ENCODE measurements at regions not wholly inside any gene's neighbourhood (a gene's known extent, or its start where the extent isn't known, plus 50 kb on each side); places are given as distances from the start of the nearest gene placed in this dataset.
A peak's percentile ranks its signal among the peaks of the same experiment; 100 is the strongest.

- DNase-seq (ENCODE audit: low read depth): peak; percentile 78
- TF ChIP-seq CTCF (IDR thresholded peaks at IDR 0.05; ENCODE audit: low read depth, low read length, missing control alignments): no peak
- in situ Hi-C loops (cut with HindIII; ENCODE audit: low sequenced_read_pairs): no loop called here
- H3K4me3 ChIP-seq (ENCODE audit: low read depth, low read length): no peak overlapping the region
Observed at GRCh38 chr7:84339306-84339705, 144.7 kb upstream of the SEMA3A start.

- in situ Hi-C loops (cut with HindIII; ENCODE audit: low sequenced_read_pairs): no loop called here
- no peak overlapping the region for H3K4me3 ChIP-seq (ENCODE audit: low read depth, low read length)
- TF ChIP-seq CTCF (IDR thresholded peaks at IDR 0.05; ENCODE audit: low read depth, low read length, missing control alignments): no peak
- peak; percentile 70 for DNase-seq (ENCODE audit: low read depth)
Observed at GRCh38 chr7:84337429-84337828, 142.8 kb upstream of the SEMA3A start.

- H3K4me3 ChIP-seq (ENCODE audit: low read depth, low read length): no peak overlapping the region
- DNase-seq (ENCODE audit: low read depth): no peak
- in situ Hi-C loops (cut with HindIII; ENCODE audit: low sequenced_read_pairs): no loop called here
- no peak for TF ChIP-seq CTCF (IDR thresholded peaks at IDR 0.05; ENCODE audit: low read depth, low read length, missing control alignments)
Observed at GRCh38 chr7:84336766-84337165, 142.2 kb upstream of the SEMA3A start.

GRCh38 chr7:84336303-84336702 lies 141.7 kb upstream of the SEMA3A start:
- in situ Hi-C loops (cut with HindIII; ENCODE audit: low sequenced_read_pairs): no loop called here
- DNase-seq (ENCODE audit: low read depth): peak; percentile 52
- no peak for TF ChIP-seq CTCF (IDR thresholded peaks at IDR 0.05; ENCODE audit: low read depth, low read length, missing control alignments)
- no peak overlapping the region for H3K4me3 ChIP-seq (ENCODE audit: low read depth, low read length)

- in situ Hi-C loops (cut with HindIII; ENCODE audit: low sequenced_read_pairs): no loop called here
- no peak for TF ChIP-seq CTCF (IDR thresholded peaks at IDR 0.05; ENCODE audit: low read depth, low read length, missing control alignments)
- DNase-seq (ENCODE audit: low read depth): peak; percentile 59
- H3K4me3 ChIP-seq (ENCODE audit: low read depth, low read length): no peak overlapping the region
Observed at GRCh38 chr7:84331616-84332015, 137.0 kb upstream of the SEMA3A start.

GRCh38 chr7:84328571-84328970 lies 134.0 kb upstream of the SEMA3A start:
- in situ Hi-C loops (cut with HindIII; ENCODE audit: low sequenced_read_pairs): no loop called here

More at GRCh38 chr7:84328571-84328970, 134.0 kb upstream of the SEMA3A start:
- no peak for DNase-seq (ENCODE audit: low read depth)
- no peak overlapping the region for H3K4me3 ChIP-seq (ENCODE audit: low read depth, low read length)
- TF ChIP-seq CTCF (IDR thresholded peaks at IDR 0.05; ENCODE audit: low read depth, low read length, missing control alignments): no peak

All from astrocyte of the cerebellum (primary cell).